GM18867 (cell line): ENCODE measurements at regions not wholly inside any gene's neighbourhood (a gene's known extent, or its start where the extent isn't known, plus 50 kb on each side); places are given as distances from the start of the nearest gene placed in this dataset.
"Not testable (repeated sequence)": the region's sequence is repeated elsewhere in the genome, so short reads cannot be mapped to it uniquely, and the experiment has no call there.

ENCODE experiments used
- ATAC-seq: cut with Tn5 transposase; IDR thresholded peaks from one replicate; pipeline ENCODE4 v1.9.1; 2021; ENCODE audit warnings: mild to moderate bottlenecking, moderate library complexity; ENCODE audit not compliant: unreplicated experiment

DNA sequence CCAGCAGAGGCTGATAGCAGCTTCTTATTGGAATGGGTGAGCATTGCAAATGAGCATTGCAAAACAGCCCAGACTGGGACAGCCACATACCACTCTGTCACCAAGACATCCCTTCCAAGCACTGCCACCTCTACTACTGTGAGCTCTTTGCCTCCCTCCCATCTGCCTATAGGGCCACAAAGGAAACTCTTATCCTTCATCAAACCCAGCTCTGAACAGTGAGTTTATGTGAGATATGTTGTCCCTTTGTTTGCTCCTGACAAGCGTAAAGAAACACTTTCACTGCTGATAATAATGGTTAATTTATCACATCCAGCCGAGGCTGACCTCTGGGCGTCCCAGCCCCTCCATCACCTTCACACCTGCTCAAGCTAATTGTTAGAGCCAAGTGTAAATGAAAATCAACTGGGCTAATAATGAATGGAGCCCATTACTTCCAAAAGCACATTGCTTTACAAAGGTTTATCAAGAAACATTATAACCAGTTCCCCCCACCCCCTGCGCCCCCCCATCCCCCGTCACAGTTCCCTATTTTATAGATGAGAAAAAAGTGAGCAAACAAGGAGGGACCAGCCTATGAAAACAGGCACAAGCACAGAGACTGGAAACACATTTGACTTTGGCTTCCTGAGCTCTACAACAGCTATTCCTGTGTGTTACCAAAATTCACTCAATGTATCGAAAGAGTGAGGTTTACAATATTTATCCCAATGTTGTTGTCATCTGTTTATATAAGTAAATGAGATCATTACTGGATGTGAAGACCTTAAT, 146.3 kb downstream of the ANXA2 start:
- ATAC-seq = no peak

DNA sequence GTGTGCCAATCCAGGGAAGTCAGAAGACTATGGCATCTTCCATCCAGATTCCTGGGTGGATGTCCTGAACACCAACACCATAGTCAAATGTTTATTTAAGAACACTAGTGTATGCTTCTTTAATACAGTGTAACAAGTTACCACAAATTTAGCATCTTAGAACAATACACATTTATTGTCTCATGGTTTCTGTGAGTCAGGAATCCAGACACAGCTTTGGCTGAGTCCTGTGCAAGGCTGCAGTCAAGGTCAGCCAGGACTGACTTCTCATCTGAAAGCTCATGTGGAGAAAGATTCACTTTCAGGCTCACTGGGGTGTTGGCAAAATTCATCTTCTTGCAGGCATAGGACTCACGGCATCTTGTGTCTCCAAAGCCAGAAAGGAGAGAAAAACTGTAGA, 143.4 kb downstream of the ANXA2 start:
- no peak for ATAC-seq

DNA sequence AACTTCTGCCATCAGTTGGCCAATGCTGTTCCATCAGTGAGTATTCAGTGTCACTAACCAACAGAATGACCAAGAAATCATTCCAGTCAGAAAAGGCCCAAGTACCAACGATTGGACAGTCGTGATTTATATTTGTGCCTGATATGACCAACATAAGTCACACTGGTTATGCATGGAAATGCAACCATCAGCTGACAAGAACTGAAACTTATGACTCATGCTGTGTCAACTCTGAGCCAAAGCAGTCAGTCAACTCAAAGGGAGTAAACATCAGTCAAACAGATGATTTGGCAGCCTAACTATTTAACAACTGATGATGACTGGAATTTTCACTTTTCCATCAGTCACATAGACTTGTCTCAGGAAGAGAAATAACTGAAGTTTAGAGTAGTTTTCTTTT, 142.4 kb downstream of the ANXA2 start:
- ATAC-seq = peak; percentile 90

DNA sequence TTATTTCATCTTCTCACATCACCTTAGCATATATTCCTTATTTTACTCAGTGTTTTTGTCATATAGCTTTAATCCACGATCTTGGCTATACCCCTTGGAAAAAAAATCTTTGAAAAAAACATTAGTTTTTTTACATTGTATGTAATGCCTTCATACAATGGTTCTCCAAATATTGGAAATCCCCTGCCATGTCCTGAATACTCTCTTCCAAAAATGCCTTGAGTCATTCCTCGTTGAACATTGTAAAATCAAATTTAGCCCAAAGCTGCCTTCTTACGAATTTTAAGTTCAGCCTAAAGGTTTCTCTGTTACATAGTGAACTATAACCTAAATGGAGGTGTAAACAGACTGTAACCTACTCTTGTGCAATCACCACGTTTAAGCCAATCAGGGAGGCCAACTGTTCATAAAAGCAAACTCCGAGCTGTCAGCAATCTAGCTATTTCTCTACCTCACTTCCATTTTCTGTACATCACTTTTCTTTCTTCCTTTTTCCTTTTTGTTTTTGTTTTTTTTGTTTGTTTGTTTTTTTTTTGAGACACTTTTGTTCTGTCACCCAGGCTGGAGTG, 140.1 kb downstream of the ANXA2 start:
- ATAC-seq = no peak

DNA sequence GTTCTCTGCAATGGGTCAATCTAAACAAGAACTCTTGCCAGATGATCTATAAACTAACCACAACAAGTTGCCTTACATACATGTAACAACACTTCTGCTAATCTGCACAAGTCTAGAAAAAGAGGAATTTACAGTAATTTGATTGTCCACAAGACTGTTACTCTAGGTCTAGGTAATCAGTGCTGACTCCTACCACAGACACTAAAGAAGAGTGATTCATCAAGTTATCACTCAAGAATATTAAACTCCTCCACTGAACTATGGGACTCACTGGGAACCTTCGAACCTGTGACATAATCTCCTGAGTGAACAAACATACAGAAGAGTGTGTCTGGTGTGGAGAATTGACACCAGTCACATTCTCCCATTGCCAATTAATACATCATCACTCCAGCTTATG, 138.3 kb downstream of the ANXA2 start:
- no peak for ATAC-seq

DNA sequence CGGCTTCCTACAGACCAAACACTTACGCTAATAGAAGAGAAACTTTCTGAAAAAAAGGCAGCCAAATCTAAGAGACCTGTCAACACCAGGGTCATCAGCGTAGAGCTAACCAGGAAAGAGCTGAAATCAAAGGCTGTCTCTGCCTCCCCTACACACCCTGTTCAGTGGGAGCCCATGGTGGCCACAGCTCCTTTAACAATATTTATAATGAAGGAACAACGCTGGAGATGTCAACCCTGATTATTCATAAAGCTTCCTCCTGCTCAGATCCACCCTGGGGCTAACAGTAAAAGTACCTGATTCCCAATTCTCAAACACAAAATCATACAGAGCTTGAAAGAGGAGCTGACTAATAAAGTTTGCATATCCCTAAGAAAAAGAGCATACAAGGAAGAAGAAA, 133.7 kb downstream of the ANXA2 start:
- no peak for ATAC-seq

DNA sequence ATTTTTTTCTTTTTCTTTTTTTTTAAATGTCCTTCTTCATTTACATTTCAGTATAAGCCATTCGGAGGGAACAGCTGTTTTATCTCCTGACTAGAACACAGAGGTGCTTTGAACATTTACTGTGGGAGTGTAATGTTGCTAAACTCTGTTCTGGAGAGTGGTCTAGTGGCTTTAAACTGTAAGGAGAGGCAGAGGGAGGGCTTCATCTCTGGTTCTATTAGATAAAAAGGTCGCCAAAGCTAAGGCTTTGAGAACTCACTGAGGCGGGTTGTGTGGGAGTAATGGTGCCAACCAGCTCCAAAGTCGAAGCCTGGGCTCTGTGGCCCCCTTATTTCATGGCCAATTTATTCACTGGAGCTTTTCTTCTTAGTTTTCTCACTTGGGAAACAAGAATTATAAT, 133.2 kb downstream of the ANXA2 start:
- no peak for ATAC-seq

DNA sequence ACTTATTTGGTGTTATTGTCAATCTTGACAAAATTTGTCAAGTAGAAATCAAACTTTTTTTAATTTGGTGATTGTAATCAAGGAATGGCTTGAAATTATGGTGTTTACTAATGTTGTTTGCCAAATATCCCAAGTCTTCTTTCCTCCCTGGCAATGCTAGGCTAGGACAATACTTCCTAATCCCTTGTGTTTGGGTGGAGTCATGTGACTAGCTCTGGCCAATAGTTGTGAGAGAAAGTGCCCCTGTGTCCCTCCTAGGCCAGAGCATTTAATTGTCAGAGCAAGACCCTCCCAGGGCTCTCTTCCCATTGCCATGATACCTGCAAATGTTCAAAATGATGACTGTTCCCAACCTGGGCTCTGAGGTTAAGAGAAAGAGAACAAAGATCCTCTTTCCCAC, 132.7 kb downstream of the ANXA2 start:
- no peak for ATAC-seq

DNA sequence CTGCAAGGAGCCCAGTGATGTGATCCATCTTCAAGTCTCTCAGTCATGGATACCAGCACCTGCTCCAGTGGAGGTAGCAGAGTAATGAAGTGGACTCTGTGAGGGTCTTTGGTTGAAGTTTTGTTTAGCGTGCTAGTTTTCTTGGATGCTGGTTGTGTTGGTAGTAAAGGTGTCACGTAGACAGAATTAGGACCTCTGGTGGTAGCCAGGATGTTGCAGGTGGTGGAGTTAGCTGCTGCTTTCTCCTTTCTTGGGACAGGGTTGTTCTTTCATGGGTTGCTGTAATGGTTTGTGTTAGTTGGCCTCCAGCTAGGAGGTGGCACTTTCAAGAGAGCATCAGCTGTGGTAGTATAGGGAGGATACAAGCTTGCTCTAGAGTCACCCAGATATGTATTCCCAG, 125.2 kb downstream of the ANXA2 start:
- ATAC-seq = no peak

DNA sequence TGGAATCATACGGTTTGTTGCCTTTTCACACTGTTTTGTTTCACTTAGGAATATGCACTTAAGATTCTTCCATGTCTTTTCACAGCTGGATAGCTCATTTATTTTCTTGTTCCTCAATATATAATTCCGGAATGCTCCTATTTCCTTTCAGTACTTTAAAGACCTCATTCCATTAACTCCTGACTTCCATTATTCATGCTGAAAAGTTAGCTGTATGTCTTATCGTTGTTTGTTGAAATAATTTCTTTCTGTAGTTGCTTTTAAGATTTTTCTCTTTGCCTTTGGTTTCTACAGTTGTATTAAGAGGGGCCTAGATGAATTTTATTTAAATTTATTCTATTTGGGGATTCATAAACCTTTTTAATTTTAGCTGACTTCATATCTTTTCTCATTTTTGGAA, 122.2 kb downstream of the ANXA2 start:
- no peak for ATAC-seq

DNA sequence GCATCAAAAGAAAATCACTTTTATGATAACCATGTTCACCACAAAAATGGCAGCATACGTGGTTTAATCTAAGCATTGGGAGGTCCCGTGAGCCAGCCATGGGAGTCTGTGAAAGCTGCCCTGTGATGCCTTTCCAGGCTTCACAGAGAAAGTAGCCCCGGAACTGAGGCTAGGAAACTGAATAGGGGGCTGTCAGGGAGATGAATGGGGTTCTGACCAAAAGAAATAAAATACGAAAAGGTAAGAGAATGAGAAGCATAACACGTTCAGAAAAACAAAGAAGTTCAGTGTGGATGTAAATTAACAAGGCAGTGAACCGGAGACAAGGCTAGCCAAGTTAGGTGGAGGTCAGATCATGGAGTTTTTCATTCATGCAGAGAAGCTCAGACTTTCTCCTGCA, 118.9 kb downstream of the ANXA2 start:
- no peak for ATAC-seq

DNA sequence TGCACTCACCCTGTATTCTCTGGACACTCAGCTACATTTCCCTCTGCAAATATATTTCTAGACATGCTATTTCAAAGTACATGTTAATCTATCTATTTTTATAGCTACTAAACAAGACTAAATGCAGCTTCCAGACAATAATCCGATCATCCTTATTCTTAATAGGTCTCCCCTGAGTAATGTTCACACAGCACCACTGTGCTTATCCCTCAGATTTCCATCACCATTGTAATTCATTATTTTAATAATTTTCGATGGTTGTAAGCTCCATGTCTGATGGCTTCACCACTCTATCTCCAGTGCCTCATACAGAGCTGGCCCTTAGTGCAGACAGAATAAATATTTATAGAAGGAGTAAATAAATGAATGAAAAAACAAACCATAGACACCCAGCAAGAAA, 117.5 kb downstream of the ANXA2 start:
- no peak for ATAC-seq

DNA sequence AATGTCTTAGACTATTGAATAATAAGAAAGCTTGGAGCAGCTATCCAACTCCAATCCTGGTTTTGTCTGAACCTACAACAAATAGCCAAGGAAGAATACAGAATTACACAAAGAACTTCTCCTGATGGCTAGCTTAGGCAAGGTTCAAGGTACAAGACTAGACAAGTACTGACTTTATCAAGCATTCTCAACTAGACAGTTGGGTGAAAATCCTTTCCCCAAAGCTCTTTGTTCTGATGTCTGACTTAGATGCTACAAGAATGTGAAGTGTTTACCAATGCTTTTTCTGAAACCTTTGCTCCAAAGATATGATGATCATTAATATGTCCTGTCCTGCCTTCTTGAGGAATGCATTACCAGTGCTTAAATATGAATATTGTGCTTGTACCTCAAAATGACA, 113.8 kb downstream of the ANXA2 start:
- ATAC-seq = no peak

DNA sequence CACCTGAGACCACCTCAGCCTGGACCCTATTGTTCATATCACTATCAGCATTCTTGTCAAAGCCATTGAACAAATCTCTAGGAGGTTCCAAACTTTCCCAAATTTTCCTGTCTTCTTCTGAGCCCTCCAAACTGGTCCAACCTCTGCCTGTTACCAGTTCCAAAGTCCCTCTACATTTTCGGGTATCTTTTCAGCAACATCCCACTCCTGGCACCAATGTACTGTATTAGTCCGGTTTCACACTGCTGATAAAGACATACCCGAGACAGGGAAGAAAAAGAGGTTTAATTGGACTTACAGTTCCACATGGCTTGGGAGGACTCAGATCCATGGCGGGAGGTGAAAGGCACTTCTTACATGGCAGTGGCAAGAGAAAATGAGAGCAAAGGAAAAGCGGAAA, 101.9 kb downstream of the ANXA2 start:
- not testable (repeated sequence) for ATAC-seq

DNA sequence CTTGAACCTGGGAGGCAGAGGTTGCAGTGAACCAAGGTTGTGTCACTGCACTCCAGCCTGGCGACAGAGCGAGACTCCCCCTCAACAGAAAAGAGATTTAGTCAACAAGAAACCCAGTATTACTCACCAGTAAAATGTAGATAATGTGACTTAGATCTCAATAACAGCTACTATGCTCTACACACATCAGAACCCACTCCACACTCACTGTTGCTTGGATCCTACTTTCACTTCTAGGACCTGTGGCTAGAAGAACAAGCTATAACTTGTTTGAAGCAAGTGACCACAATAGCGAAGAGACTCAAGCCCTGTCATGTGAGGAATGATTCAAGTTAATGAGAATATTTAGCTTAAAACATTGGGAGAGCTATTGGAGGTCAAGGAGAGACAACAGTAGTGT, 100.7 kb downstream of the ANXA2 start:
- no peak for ATAC-seq
